Limb (tissue), 2 donors: ENCODE measurements at regions not wholly inside any gene's neighbourhood (a gene's known extent, or its start where the extent isn't known, plus 50 kb on each side); places are given as distances from the start of the nearest gene placed in this dataset.

Experiments used
- DNase-seq, 2 donors: peaks; one replicate each; pipeline ENCODE4 v3.0.0-alpha.2; 2016; ENCODE audit errors: extremely low spot score in 2 of 2

GRCh38 chr22:49642331-49642730 is 185.3 kb downstream of the BRD1 start:
- no peak for DNase-seq

GRCh38 chr22:49641770-49642313 is 185.8 kb downstream of the BRD1 start:
- no peak for DNase-seq

GRCh38 chr22:49640366-49641095 is 187.1 kb downstream of the BRD1 start:
- DNase-seq: no peak

- DNase-seq: no peak
Measured at GRCh38 chr22:49639956-49640355, 187.7 kb downstream of the BRD1 start.

- no peak for DNase-seq
Measured at GRCh38 chr22:49638788-49639187, 188.9 kb downstream of the BRD1 start.

GRCh38 chr22:49638001-49638400 is 189.7 kb downstream of the BRD1 start:
- no peak for DNase-seq

- no peak for DNase-seq
Measured at GRCh38 chr22:49637255-49637760, 190.4 kb downstream of the BRD1 start.

- DNase-seq: no peak
Measured at GRCh38 chr22:49636649-49637048, 191.0 kb downstream of the BRD1 start.

- no peak for DNase-seq
Measured at GRCh38 chr22:49636214-49636613, 191.5 kb downstream of the BRD1 start.

- no peak for DNase-seq
Measured at GRCh38 chr22:49634006-49634772, 193.5 kb downstream of the BRD1 start.

GRCh38 chr22:49633010-49633324 is 194.7 kb downstream of the BRD1 start:
- DNase-seq: no peak

- DNase-seq: peak; percentile 82 to 88
Measured at GRCh38 chr22:49632199-49633009, 195.3 kb downstream of the BRD1 start.

GRCh38 chr22:49630448-49630946 is 197.2 kb downstream of the BRD1 start:
- no peak for DNase-seq

GRCh38 chr22:49629586-49630447 is 197.9 kb downstream of the BRD1 start:
- DNase-seq: peak in 1 of 2 donors; percentile 12

GRCh38 chr22:49629261-49629570 is 198.5 kb downstream of the BRD1 start:
- DNase-seq: no peak

GRCh38 chr22:49628391-49629260 is 199.0 kb downstream of the BRD1 start:
- DNase-seq: peak in 1 of 2 donors; percentile 6

GRCh38 chr22:49627217-49628181 is 200.2 kb downstream of the BRD1 start:
- no peak for DNase-seq

GRCh38 chr22:49626361-49627216 is 201.1 kb downstream of the BRD1 start:
- no peak for DNase-seq
